ENCODE measurements at regions not wholly inside any gene's neighbourhood (a gene's known extent, or its start where the extent isn't known, plus 50 kb on each side); places are given as distances from the start of the nearest gene placed in this dataset.

GRCh38 chr20:17803765-17804164 lies 104.0 kb downstream of the BANF2 start:
- TF ChIP-seq, protein P1, sequence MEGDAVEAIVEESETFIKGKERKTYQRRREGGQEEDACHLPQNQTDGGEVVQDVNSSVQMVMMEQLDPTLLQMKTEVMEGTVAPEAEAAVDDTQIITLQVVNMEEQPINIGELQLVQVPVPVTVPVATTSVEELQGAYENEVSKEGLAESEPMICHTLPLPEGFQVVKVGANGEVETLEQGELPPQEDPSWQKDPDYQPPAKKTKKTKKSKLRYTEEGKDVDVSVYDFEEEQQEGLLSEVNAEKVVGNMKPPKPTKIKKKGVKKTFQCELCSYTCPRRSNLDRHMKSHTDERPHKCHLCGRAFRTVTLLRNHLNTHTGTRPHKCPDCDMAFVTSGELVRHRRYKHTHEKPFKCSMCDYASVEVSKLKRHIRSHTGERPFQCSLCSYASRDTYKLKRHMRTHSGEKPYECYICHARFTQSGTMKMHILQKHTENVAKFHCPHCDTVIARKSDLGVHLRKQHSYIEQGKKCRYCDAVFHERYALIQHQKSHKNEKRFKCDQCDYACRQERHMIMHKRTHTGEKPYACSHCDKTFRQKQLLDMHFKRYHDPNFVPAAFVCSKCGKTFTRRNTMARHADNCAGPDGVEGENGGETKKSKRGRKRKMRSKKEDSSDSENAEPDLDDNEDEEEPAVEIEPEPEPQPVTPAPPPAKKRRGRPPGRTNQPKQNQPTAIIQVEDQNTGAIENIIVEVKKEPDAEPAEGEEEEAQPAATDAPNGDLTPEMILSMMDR (IDR thresholded peaks at IDR 0.05; ENCODE audit: poor library complexity, severe bottlenecking): no peak
- no peak for TF ChIP-seq RAD21 (conservative IDR thresholded peaks at IDR 0.05)
- no peak for TF ChIP-seq EP300 (conservative IDR thresholded peaks at IDR 0.05; ENCODE audit: poor library complexity, severe bottlenecking)
- TF ChIP-seq POLR2AphosphoS5 (IDR thresholded peaks at IDR 0.05): no peak
- TF ChIP-seq MXI1 (conservative IDR thresholded peaks at IDR 0.05; ENCODE audit: poor library complexity, severe bottlenecking): no peak
- TF ChIP-seq EZH2 (IDR thresholded peaks at IDR 0.05; ENCODE audit: borderline replicate concordance, insufficient read depth, low read length, poor library complexity, severe bottlenecking): no peak
- TF ChIP-seq, protein P2, sequence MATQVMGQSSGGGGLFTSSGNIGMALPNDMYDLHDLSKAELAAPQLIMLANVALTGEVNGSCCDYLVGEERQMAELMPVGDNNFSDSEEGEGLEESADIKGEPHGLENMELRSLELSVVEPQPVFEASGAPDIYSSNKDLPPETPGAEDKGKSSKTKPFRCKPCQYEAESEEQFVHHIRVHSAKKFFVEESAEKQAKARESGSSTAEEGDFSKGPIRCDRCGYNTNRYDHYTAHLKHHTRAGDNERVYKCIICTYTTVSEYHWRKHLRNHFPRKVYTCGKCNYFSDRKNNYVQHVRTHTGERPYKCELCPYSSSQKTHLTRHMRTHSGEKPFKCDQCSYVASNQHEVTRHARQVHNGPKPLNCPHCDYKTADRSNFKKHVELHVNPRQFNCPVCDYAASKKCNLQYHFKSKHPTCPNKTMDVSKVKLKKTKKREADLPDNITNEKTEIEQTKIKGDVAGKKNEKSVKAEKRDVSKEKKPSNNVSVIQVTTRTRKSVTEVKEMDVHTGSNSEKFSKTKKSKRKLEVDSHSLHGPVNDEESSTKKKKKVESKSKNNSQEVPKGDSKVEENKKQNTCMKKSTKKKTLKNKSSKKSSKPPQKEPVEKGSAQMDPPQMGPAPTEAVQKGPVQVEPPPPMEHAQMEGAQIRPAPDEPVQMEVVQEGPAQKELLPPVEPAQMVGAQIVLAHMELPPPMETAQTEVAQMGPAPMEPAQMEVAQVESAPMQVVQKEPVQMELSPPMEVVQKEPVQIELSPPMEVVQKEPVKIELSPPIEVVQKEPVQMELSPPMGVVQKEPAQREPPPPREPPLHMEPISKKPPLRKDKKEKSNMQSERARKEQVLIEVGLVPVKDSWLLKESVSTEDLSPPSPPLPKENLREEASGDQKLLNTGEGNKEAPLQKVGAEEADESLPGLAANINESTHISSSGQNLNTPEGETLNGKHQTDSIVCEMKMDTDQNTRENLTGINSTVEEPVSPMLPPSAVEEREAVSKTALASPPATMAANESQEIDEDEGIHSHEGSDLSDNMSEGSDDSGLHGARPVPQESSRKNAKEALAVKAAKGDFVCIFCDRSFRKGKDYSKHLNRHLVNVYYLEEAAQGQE (IDR thresholded peaks at IDR 0.05; ENCODE audit: borderline replicate concordance): no peak
- TF ChIP-seq SMC3 (conservative IDR thresholded peaks at IDR 0.05; ENCODE audit: poor library complexity): no peak

Data from neural cell (in vitro differentiated cells).